GM12878 (cell line): ENCODE measurements at regions not wholly inside any gene's neighbourhood (a gene's known extent, or its start where the extent isn't known, plus 50 kb on each side); places are given as distances from the start of the nearest gene placed in this dataset.

Experiments
- CEBPZ ChIP-seq: fragments of 150-350 bp; IDR thresholded peaks from 2 replicates; pipeline ENCODE4 v1.6.1; 2016; ENCODE audit warnings: low read depth, low read length
- E4F1 ChIP-seq: fragments of 450-650 bp; IDR thresholded peaks from 2 replicates; pipeline ENCODE4 v1.6.1; 2018; ENCODE audit warnings: borderline replicate concordance, mild to moderate bottlenecking; ENCODE audit not compliant: partially characterized antibody
- MEF2A ChIP-seq: IDR thresholded peaks from 2 replicates; pipeline ENCODE4 v1.6.1; 2011; ENCODE audit warnings: low read depth, mild to moderate bottlenecking, low read length, moderate library complexity; ENCODE audit not compliant: insufficient read depth
- PBX3 ChIP-seq: IDR thresholded peaks from 2 replicates; pipeline ENCODE4 v1.6.1; 2011; ENCODE audit warnings: mild to moderate bottlenecking, low read depth, low read length, moderate library complexity; ENCODE audit not compliant: insufficient replicate concordance
- POLR2A ChIP-seq: IDR thresholded peaks from 2 replicates; pipeline ENCODE4 v1.6.1; 2011; ENCODE audit warnings: low read depth, mild to moderate bottlenecking, low read length
- SREBF2 ChIP-seq: IDR thresholded peaks from 2 replicates; pipeline ENCODE4 v1.6.1; 2012; ENCODE audit warnings: mild to moderate bottlenecking, low read length
- TCF3 ChIP-seq: IDR thresholded peaks from 2 replicates; pipeline ENCODE4 v1.6.1; 2012; ENCODE audit warnings: low read depth, mild to moderate bottlenecking, low read length, borderline replicate concordance; ENCODE audit not compliant: insufficient read depth
- TCF7 ChIP-seq: IDR thresholded peaks from 2 replicates; pipeline ENCODE4 v1.6.1; 2014; ENCODE audit warnings: antibody characterized with exemption, borderline replicate concordance
- ZBTB11 ChIP-seq: fragments of 450-650 bp; formaldehyde crosslinking; IDR thresholded peaks from 2 replicates; pipeline ENCODE4 v1.5.0; 2022; ENCODE audit warnings: mild to moderate bottlenecking, missing genetic modification characterization

GRCh38 chr13:52933547-52934210, 85.2 kb upstream of the PCDH8 start (continued):
- TF ChIP-seq ZBTB11 (CRISPR knock-in tag), result no peak
- TF ChIP-seq E4F1, result no peak
- TF ChIP-seq SREBF2, result no peak
- TF ChIP-seq CEBPZ, result no peak
- no peak for TF ChIP-seq PBX3
- TF ChIP-seq TCF7, result no peak
- TF ChIP-seq MEF2A, result no peak
- no peak for TF ChIP-seq TCF3
- no peak for TF ChIP-seq POLR2A
